GF-D8 (cell line): ENCODE measurements at regions not wholly inside any gene's neighbourhood (a gene's known extent, or its start where the extent isn't known, plus 50 kb on each side); places are given as distances from the start of the nearest gene placed in this dataset.
A peak's percentile ranks its signal among the peaks of the same experiment; 100 is the strongest.
"Not testable (repeated sequence)": the region's sequence is repeated elsewhere in the genome, so short reads cannot be mapped to it uniquely, and the experiment has no call there.

ENCODE experiments used
- DNase-seq: peaks from one replicate; lab custom pipeline; 2025; lab: John Stamatoyannopoulos, UW

DNA sequence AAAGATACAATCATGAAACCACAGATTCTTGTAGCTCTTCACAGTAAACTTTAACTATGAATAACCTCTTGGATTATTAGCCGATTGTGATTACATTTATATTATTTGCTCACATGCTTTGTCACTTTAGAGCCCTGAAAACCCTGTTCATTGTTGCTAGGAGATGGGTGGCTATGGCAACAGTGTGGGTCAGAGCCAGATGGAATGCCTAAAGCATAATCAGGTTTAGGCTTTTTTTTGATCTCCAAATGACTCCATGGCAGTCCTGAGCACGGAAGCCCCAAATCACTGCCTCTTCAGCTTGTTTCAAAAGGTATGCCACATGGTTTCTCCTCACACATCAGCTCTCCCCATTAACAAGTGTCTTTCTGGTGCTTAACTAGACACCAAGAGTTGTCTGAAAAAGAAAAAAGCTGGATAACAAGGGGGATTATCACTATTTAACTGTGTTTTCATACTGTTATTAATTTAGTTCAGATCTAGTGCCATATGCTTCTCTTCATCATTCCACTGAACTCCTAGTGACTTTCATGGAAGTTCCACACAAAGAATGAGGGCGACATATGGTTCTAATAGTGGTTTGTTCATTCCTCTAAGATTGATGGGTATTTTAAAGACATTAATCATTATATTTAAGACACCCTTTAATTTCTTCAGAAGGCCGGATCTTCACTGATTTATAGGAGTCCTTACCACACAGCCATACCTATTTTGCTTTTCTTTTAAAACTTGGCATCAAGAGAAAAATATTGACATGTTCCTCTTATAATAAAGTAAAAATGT, 88.8 kb upstream of the PAM start:
- no peak for DNase-seq

DNA sequence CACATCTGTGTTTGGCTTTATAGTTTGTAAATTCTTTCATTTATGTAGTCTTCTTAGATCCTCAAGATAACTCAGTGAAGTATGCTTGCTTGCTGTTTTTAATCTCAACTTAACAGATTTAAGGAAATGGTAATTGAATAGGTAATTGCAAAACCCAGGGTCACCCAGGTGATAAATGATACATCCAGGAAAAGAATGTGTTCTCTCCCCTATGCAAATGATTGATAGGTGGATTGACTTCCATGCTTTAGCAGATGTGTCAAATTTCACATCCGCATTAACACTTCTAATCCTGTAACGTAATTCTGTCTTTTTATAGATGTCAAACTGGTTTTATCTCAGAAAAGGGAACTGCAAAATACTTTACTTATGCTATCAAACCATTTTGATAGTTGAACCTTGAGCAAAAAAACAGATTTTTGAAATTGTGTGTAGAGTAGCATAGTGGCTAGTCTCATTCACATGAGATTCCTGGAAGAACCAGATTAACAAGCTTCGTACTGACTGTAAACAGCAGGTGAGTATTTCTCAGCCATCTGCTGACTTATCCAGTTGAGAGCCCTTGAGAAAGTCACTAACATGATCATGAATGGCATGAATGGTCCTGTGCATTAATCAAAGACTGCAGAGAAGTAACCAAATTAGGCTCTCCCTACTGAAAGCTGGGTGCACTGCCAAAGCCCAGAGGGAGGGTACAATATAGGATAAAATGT, 86.7 kb upstream of the PAM start:
- no peak for DNase-seq

DNA sequence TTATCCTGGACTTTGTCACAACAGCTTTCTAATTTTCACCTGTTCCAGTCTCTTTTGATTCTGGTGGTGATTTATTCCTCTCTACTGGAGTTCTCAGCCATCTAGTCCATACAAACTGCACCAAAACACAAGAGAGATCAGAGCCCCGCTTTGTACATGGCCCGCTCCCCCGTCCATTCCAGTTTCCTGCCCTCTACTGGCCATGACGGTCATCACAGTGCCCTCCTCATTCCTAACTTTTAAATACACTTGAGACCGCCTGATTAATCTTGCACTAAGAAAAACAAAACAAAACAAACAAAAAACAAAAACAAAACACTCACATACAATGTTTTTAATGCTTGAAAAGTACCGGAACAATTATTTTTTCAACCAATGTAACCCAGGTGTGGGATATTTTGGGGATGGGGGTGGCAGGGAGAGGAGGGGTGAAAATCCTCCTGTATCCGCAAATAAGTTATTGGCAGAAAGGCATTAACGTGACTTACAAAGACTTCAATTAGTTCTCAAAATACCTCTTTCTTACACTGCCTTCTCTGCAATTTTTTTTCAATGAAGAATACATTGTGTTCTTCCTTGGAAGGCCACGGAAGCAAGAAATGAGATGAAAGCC, 84.8 kb upstream of the PAM start:
- no peak for DNase-seq

DNA sequence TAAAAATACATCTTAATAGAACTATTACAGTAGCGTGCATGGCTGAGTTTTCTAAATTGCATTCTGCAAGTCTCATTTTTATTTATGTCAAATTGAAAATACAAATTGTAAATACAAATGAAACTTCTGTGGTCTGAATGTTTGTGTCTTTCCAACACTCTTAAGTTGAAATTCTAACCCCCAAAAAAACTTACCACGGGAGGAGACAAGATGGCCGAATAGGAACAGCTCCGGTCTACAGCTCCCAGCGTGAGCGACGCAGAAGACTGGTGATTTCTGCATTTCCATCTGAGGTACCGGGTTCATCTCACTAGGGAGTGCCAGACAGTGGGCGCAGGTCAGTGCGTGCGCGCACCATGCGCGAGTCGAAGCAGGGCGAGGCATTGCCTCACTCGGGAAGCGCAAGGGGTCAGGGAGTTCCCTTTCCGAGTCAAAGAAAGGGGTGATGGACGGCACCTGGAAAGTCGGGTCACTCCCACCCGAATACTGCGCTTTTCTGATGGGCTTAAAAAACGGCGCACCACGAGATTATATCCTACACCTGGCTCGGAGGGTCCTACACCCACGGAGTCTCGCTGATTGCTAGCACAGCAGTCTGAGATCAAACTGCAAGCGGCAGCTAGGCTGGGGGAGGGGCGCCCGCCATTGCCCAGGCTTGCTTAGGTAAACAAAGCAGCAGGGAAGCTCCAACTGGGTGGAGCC, 83.9 kb upstream of the PAM start:
- not testable (repeated sequence) for DNase-seq

DNA sequence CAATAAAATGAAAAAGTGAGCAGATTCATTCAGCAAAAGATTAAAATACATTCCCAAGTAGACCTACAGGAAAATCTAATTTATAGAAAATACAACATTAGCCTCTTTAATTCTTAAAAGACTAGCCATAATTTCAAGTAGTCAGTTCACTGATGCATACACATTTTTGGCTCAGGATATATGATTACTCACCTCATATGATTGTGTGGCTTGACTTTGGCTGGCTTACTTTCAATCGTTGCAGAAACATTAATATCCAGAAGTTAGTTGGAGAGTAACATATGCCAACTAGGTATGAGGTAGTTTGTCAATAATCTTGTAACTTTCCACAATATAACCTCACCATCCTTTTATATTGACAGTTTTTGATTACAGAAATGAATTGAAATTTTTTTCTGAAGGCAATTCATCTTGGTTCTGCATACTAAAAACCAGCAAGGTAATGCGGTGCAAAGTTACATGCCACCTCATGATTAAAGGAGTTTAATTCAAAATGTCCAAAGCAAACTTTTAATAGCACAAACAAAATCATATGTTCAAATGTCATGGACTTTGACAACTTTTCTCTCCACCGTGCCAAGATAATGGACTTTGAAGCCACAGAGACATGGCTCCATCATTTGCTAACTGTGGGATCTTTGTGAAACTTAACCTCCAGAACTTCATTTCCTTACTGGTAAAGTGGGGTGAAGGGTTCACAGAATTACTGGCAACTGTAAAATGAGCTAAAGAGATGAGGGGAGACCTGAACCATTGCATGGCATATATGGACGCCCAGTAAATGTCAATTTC, 76.6 kb upstream of the PAM start:
- DNase-seq = no peak

DNA sequence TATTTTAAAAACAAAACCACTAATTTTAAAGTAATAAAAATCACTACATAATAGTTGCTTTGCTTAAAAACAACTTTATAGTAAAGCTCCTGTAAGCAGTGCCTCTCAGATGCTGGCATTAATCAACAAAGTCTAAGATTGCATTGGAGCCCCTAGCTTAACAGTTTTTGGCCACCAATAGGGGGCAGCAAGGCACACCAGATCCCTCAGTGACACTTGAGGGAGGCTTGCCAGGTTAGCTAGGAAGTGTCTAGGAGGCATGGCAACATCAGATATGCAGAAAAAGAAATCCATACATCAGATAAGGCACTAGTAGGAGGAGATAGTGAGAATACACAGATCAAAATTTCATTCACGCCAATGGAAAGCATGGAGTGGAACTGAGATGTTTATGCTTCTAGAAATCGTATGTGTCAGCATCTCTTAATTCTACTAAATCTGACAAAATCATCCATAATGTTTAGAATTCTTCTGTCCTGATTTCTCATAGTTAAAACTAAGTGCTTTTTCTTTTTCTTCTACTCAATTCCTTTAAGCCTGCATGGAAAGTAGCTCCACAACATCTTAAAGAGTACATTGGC, 73.6 kb upstream of the PAM start:
- peak; percentile 7 for DNase-seq

DNA sequence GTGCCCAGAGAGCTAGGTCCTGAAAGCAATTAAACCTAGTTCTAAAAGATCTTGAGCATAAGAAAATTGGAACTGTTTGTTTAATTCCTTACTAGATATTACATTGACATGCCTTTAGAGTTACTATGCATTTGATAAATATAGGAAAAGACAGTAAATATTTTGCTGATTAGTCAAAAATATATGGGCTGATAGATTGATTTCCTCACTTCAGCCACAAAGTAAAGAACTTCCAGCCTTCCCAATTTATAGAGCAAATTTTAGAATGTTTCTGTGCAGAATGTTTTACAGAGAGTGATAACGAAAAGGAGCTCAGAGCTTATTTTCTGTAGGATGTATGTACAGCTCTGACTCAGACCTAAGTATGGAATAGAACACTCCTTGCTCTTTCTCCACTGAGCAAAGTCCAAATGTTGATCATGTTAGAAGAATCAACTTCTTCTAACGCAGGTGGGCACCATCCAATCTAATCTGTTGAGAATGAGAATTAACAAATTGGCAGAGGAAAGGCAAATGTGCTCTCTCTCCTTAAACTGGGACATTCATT, 72.9 kb upstream of the PAM start:
- no peak for DNase-seq

DNA sequence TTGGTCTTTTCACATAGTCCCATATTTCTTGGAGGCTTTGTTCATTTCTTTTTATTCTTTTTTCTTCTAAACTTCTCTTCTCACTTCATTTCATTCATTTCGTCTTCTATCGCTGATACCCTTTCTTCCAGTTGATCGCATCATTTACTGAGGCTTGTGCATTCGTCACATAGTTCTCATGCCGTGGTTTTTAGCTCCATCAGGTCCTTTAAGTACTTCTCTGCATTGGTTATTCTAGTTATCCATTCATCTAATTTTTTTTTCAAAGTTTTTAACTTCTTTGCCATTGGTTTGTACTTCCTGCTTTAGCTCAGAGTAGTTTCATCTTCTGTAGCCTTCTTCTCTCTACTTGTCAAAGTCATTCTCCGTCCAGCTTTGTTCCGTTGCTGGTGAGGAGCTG, 67.0 kb upstream of the PAM start:
- not testable (repeated sequence) for DNase-seq

DNA sequence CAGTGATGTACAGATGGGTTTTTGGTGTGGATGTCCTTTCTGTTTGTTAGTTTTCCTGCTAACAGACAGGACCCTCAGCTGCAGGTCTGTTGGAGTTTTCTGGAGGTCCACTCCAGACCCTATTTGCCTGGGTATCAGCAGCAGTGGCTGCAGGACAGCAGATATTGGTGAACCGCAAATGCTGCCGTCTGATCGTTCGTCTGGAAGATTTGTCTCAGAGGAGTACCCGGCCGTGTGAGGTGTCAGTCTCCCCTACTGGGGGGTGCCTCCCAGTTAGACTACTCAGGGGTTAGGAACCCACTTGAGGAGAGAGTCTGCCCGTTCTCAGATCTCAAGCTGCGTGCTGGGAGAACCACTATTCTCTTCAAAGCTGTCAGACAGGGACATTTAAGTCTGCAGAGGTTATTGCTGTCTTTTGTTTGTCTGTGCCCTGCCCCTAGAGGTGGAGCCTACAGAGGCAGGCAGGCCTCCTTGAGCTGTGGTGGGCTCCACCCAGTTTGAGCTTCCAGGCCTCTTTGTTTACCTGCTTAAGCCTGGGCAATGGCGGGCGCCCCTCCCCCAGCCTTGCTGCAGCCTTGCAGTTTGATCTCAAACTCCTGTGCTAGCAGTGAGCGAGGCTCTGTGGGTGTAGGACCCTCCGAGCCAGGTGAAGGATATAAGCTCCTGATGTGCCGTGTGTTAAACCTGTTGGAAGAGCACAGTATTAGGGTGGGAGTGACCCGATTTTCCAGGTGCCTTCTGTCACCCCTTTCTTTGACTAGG, 66.3 kb upstream of the PAM start:
- DNase-seq = not testable (repeated sequence)

DNA sequence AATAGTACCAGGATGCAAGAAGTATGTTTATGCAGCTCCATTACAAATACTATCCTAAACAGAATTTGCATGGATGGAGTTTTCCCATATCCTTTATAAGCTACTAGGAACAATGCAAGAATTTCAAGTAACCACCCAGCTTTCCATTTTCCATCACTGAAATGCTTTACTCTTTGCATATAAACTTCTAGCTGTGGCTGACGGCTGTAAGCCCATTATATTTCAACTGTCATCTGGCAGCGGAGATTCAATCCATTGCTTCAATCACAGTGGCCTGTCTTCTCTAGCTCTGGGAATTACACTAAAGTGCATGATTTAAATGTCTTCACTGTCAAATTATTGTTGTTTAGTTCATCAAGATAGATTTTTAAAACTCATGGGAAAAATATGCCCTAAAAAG, 64.2 kb upstream of the PAM start:
- DNase-seq = no peak

DNA sequence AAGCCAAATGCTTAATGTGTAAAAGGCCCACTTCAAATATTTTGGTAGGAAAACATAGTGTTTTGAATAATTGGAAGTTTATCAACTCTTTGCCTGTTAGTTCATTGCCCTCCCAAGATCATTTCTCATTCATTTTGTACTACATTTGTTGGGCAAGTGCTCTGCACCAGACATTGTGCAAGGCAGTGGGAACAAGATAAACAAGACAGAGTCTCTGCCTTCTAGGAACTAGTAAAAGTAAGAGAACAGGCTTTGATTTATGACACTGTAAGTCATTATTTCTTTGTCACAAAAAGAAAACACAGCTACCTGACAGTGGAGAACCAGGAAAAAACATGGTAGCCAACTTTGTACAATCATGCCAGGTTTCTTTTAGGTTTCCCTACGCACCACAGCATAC, 63.7 kb upstream of the PAM start:
- no peak for DNase-seq

DNA sequence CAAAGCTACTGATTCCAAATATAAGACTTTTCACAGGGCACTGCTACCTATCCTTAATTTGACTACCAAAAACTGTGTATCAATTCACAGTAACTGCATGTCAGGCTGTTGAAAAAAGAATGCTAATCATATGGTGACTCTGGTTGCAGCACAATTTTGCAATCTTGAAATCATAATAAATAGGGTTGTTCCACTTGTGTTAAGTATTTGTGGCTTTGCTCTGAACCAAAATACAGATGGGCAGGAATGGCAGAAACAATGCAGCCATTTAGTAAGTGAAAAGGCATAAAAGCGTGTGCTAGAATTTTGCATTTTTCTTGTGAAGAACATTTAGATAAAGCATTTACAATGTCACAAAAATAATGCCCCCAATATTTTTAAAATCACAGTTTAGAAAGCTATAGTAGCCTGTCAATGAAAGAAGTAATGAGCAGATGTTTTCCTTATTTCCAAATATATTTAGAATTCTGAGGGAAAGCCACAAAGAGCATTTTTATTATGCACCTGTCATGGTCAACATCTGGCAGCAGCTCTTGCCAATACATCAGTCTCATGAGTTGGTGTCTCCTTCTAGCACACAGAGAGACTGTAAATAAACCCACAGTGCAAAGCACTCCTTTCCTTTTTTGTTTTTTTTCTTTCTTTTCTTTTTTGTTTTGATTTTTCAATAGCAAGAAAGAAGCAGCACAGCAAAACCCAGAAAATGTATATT, 54.8 kb upstream of the PAM start:
- DNase-seq = no peak

DNA sequence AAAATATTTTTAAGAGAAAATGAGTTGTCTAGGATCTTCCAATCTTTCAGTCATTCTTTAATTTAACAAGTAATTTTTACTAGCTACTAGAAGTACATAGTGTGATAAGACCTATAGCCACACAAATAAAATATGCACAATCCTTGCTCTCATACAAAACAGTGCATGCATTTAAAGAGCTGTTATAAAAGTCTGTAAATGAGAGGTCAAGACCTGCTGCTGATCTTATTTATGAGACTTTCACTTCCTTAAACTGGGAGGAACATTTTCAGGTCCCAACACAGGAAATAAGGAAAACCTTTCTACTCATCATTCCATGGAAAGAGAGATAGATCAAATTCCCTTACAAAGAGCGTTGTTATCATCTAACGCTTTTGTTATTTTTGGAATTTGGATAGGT, 54.2 kb upstream of the PAM start:
- no peak for DNase-seq

DNA sequence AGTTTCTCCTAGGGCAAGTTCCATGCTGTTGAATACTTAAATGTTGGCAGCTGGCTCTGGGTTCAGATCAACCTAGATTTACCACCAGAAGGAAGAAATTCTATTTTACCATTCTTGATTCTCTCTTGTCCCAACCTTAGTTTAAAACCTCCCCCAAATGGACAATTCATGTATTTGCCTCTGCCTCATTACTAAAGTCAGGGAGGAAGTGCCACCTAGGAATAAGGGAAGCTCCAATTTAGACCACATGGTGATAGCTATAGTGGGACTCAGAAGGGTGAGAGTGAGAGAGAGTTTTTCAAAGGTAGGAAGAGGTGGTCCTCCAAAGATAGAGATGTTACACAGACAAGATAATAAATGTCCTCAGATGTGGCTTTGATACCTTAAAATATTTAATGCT, 53.4 kb upstream of the PAM start:
- DNase-seq = no peak
